Stimulated activated CD4-positive, alpha-beta T cell treated with anti-CD3 and anti-CD28 coated beads, Interleukin-4, amount 100 ng/mL, for 24 hours (primary cell): ENCODE measurements at regions not wholly inside any gene's neighbourhood (a gene's known extent, or its start where the extent isn't known, plus 50 kb on each side); places are given as distances from the start of the nearest gene placed in this dataset.
"Not testable (repeated sequence)": the region's sequence is repeated elsewhere in the genome, so short reads cannot be mapped to it uniquely, and the experiment has no call there.

Experiments used
- DNase-seq: peaks from one replicate; pipeline ENCODE4 v3.0.0-alpha.2; 2020

DNA sequence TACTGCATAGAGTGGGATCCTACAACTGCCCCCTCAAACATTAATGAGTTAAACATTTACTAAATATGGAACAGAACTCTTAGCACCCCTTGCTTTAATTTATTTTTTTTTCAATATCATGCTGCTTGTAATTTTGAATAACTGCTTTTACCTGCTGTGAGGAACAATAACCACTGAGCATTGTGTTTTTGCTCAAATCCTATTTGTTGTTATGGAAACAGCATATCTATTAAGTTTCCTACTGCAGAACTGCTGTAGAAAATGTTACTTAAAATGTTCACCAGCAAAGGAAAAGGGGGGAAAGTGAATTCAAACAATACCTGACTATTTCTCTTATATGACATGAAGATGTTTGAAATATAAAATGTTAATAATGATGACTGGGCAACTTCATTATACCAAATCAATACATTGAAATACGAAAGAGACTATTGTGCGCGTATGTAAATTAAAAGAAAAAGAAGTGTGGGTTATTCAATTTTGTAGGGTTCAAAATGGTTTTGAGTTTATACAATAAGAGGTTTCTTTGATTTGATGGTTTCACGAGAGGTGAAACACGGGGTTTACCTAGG, 1043.8 kb upstream of the NUDT12 start:
- DNase-seq, result no peak

DNA sequence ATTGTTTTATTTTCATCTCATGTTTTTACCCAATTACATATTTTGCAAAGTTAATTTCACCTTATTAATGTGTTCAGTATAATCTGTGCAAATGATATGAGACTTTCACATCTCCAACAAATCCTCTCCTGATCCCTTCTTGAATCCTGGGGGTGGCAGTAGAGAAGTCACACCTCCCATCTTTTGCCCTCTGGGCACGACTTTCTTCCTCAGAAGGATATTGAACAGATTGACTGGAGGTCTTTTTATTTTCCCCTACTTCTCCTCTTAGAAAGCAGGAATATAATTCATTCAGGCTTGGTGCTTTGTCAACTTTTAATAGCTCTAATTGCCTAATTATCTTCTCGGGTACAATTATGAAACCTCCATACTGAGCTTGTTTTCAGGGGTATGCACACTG, 1037.1 kb upstream of the NUDT12 start:
- no peak for DNase-seq

DNA sequence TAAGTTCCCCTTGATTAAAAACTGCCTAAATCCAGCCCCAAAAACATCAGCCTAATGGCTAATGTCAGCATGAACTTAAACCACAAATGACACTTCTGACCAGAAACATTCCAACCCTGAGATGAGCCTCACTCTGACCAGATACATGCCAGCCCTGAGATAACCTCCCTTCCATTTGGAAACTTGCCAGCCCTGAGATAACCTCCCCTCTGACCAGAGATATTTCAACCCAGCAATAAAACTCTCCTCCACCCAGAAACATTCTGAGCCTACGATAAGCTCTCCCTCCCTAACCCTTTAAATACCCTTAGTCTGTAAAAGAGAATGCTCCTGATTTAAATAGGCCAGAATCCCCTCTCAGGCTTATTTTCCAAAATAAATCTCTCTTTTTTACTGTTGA, 1035.7 kb upstream of the NUDT12 start:
- DNase-seq, result no peak

GRCh38 chr5:104594850-104595249, 1032.3 kb upstream of the NUDT12 start:
- DNase-seq, result no peak

DNA sequence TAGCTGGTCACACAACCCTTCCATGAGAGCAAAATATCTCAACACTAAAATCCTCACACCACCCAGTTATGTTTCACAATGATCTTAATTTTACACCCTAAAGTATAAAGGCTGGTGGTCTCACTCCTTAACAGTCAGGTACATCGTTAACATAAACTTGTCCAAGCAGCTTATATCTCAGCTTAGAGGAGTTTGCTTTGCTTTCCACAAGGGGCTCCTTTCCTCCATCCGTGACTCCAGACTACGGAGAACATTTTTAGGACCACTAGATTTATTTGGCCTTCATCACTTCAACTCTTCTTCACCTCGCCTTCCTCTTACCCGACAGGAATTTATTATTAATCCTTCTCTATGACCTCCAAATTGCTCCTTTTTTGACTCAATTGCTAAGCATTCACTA, 1014.1 kb upstream of the NUDT12 start:
- DNase-seq, result no peak

GRCh38 chr5:104573949-104574709, 1011.5 kb upstream of the NUDT12 start:
- DNase-seq, result no peak

DNA sequence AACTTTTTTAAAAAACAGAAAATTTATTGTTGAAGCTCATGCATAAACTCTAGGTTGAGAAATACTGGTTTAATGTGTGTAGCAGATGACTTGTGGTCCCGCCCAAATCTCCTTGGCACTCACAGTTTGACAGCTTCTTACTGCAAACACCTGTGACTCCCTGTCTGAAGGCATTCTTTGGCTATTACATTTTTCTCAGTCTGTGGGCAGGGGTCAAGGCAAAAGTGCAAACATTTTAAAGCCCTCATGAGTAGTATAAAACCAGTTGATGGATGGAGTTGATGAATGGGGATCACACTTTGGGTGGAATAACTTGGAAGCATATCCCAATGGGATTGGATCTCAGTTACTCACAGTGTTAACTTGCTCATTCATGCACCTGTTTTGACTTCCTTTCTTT, 1007.0 kb upstream of the NUDT12 start:
- no peak for DNase-seq

GRCh38 chr5:104564530-104564929, 1001.9 kb upstream of the NUDT12 start:
- DNase-seq, result no peak

GRCh38 chr5:104556957-104557356, 994.4 kb upstream of the NUDT12 start:
- no peak for DNase-seq

GRCh38 chr5:104551628-104552027, 989.0 kb upstream of the NUDT12 start:
- DNase-seq, result no peak

DNA sequence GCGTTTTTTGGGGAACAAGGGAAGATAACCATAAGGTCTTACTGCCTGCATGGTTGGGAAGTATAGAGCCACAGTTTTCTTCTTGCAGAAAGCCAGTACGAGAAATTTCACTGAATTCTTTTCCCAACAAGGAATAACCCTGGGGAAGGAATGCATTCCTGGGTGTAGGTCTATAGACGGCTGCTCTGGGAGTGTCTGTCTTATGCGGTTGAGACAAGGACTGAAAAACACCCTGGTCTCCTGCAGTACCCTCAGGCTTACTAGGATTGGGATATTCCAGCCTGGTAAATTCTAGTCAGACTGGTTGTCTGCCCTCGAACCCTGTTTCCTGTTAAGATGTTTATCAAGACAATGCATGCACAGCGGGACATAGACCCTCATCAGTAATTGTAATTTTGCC, 984.3 kb upstream of the NUDT12 start:
- DNase-seq, result not testable (repeated sequence)

DNA sequence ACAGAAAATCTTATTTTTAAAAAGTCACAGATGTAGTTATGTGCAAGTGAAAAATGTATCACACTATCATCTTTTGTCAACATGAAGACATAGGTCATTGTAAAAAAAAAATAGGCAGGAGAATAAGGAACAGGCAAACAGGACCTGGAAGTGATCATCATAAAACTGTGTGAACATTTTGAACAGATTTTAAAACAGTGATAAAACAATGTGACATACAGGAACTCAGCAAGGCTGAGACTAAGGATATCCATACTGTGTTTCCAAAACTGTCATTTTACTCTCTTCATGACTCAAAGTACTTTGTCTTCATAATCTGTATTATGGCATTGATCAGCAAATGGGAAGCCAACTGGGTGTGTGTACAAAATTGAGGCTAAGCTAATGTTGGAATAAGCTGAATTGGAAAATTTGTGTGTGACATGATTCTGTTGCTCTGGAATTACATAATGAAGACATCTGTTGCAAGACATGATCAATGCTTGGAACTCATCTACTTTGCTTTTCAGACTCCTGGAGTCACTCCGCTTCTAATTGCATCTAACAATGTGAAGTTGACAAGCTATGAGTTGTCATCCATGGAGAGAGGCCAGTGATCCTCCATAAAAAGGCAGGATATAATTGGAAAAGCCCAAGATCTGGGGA, 978.7 kb upstream of the NUDT12 start:
- DNase-seq, result no peak

DNA sequence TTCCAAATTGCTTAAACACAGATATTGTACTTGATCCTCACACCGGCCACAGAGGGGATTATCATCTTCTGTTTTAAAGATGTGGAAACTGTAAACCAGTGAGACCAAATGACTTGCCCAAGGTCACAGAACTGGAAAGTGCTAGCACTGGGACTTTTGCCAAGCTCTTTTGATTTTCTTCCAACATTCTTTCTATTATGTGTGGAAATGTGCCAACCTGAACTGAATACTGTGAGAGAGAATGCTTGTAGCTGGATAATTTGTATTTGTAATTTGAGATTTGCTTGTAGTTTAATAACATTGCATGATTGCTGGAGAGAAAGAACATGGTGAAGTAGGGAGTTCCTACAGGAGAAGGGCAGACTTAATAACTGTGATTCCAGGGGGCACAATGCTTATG, 977.9 kb upstream of the NUDT12 start:
- DNase-seq, result no peak

- DNase-seq, result no peak
Measured at GRCh38 chr5:104539618-104540350, 977.2 kb upstream of the NUDT12 start.

- DNase-seq, result no peak
Measured at GRCh38 chr5:104538734-104539133, 976.1 kb upstream of the NUDT12 start.

- no peak for DNase-seq
Measured at GRCh38 chr5:104533498-104533897, 970.9 kb upstream of the NUDT12 start.

GRCh38 chr5:104526866-104527265, 964.3 kb upstream of the NUDT12 start:
- DNase-seq, result no peak

GRCh38 chr5:104513640-104514072, 951.1 kb upstream of the NUDT12 start:
- no peak for DNase-seq

GRCh38 chr5:104513121-104513602, 950.6 kb upstream of the NUDT12 start:
- DNase-seq, result no peak

DNA sequence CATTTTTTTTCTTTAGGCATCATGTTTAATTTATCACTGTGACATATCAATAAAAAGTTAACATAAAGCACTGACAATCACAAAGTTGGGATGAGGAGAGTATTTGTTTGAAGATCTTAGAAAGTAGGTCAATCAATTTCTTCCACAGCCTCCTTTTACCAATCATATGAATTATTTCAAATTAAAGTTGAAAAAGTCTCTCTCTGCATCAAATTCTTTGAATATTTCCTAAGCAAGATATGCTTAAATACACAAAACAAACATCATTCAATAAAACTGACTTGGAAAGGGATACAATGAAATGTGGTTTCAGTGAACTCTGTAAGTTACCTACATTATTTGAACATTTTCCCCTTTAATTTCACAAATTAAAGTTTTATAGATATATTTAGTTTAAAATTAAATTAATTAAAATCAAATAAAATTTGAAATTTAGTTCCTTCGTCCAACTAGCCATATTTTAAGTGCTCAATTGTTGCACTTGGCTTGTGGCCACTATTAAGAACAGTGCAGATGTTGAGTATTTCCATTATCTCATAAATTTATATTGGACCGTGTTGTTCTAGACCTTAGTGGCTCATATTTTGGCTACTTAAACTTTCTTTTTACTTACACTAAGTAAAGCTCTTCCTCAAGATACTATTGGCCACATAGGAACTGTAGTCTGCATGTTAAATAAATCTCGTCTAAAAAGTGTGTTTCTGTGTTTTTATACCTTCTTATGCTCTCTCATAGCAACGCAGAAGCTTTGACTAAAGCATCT, 949.7 kb upstream of the NUDT12 start:
- DNase-seq, result no peak

- DNase-seq, result no peak
Measured at GRCh38 chr5:104498281-104498680, 935.7 kb upstream of the NUDT12 start.

DNA sequence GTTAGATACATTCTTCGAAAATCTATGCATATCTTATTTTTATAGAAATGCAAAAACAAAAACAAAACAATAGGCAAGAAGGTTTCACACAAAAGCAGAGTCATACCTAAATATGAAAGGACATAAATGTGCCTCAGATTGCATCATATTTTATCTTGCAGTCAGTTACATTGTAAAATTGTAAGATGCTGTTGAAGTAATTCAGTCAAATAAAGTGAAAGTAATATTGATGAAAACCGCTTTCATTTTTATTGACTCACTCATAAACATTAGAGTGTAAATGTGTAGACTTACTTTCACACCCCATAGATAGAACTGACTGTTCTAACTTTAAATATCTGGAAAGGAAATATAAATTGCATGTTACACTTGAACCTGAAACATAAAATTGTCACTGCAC, 931.5 kb upstream of the NUDT12 start:
- no peak for DNase-seq

GRCh38 chr5:104472811-104473210, 910.2 kb upstream of the NUDT12 start:
- no peak for DNase-seq
